ENCODE measurements at regions not wholly inside any gene's neighbourhood (a gene's known extent, or its start where the extent isn't known, plus 50 kb on each side); places are given as distances from the start of the nearest gene placed in this dataset.

GRCh38 chr11:40061221-40061620 is 1398.2 kb downstream of the LRRC4C start:
- ChIA-PET CTCF (no interaction called here), POLR2A (no interaction called here), SMC1A (ENCODE audit: uncharacterized antibody, unreplicated experiment) (no interaction called here), RAD21 (ENCODE audit: unreplicated experiment) (no interaction called here)
- no peak for TF ChIP-seq PAX5 (IDR thresholded peaks at IDR 0.05; ENCODE audit: borderline replicate concordance, low read depth, low read length)
- TF ChIP-seq ETV6 (conservative IDR thresholded peaks at IDR 0.05 in 1 of 2, IDR thresholded peaks at IDR 0.05 in 1 of 2; ENCODE audit: borderline replicate concordance in 1 of 2, low read depth in 1 of 2), result no peak
- TF ChIP-seq FOXK2 (IDR thresholded peaks at IDR 0.05), result no peak
- TF ChIP-seq SREBF1 (IDR thresholded peaks at IDR 0.05; ENCODE audit: low read length), result no peak
- no peak for TF ChIP-seq NRF1 (conservative IDR thresholded peaks at IDR 0.05; ENCODE audit: low read depth, low read length)
- TF ChIP-seq TBL1XR1 (IDR thresholded peaks at IDR 0.05; ENCODE audit: low read depth, low read length), result no peak
- TF ChIP-seq BACH1 (IDR thresholded peaks at IDR 0.05; ENCODE audit: borderline replicate concordance), result no peak
- no peak for TF ChIP-seq SREBF2 (IDR thresholded peaks at IDR 0.05; ENCODE audit: low read length)
- TF ChIP-seq DPF2 (IDR thresholded peaks at IDR 0.05), result no peak
- TF ChIP-seq BCL11A (IDR thresholded peaks at IDR 0.05; ENCODE audit: low read depth, low read length), result no peak
- no peak for TF ChIP-seq PAX8 (IDR thresholded peaks at IDR 0.05)
- no peak for TF ChIP-seq CEBPB (IDR thresholded peaks at IDR 0.05; ENCODE audit: borderline replicate concordance in 1 of 2, low read depth in 2 of 2, low read length in 2 of 2)
- TF ChIP-seq BHLHE40 (IDR thresholded peaks at IDR 0.05; ENCODE audit: borderline replicate concordance in 1 of 2, low read depth in 2 of 2, low read length in 1 of 2), result no peak
- TF ChIP-seq, protein P1, sequence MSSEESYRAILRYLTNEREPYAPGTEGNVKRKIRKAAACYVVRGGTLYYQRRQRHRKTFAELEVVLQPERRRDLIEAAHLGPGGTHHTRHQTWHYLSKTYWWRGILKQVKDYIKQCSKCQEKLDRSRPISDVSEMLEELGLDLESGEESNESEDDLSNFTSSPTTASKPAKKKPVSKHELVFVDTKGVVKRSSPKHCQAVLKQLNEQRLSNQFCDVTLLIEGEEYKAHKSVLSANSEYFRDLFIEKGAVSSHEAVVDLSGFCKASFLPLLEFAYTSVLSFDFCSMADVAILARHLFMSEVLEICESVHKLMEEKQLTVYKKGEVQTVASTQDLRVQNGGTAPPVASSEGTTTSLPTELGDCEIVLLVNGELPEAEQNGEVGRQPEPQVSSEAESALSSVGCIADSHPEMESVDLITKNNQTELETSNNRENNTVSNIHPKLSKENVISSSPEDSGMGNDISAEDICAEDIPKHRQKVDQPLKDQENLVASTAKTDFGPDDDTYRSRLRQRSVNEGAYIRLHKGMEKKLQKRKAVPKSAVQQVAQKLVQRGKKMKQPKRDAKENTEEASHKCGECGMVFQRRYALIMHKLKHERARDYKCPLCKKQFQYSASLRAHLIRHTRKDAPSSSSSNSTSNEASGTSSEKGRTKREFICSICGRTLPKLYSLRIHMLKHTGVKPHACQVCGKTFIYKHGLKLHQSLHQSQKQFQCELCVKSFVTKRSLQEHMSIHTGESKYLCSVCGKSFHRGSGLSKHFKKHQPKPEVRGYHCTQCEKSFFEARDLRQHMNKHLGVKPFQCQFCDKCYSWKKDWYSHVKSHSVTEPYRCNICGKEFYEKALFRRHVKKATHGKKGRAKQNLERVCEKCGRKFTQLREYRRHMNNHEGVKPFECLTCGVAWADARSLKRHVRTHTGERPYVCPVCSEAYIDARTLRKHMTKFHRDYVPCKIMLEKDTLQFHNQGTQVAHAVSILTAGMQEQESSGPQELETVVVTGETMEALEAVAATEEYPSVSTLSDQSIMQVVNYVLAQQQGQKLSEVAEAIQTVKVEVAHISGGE (CRISPR knock-in tag; IDR thresholded peaks at IDR 0.05), result no peak
- H4K20me1 ChIP-seq (ENCODE audit: control insufficient read depth, insufficient read depth), result no peaks in the 10 kb centered on the region
- intact Hi-C loops (cut with micrococcal nuclease; ENCODE audit: unreplicated experiment) (no loop called here), in situ Hi-C loops (cut with MboI) (no loop called here)
- no peaks in the 10 kb centered on the region for H3K27me3 ChIP-seq (replicated peaks in 1 of 2; ENCODE audit: control insufficient read depth in 2 of 2, insufficient read depth in 2 of 2, low read length in 1 of 2)
- no peaks in the 10 kb centered on the region for H3K79me2 ChIP-seq (ENCODE audit: control insufficient read depth, insufficient read depth, low read length)
- no peaks in the 10 kb centered on the region for H3K36me3 ChIP-seq (ENCODE audit: control insufficient read depth in 2 of 2, insufficient read depth in 2 of 2, low read length in 1 of 2)
- DNase-seq (ENCODE audit: low read depth, low spot score), result no peak
- WGBS (ENCODE audit: insufficient coverage, insufficient replicate concordance, low lambda C conversion rate, missing lambda C conversion rate), result 30% methylated on average over 3 of the region's 3 CpGs
- no peak overlapping the region for H3K27ac ChIP-seq (ENCODE audit: control insufficient read depth, insufficient read depth)
- no peak overlapping the region for H2AFZ ChIP-seq (ENCODE audit: control insufficient read depth, low read depth, low read length)
- ATAC-seq, result no peak
- H3K9me3 ChIP-seq (replicated peaks; ENCODE audit: control insufficient read depth, insufficient read depth, low read length), result no peaks in the 10 kb centered on the region
- BruUV-seq (replicated peaks), result no TSS peak
- H3K4me1 ChIP-seq (ENCODE audit: control insufficient read depth, insufficient read depth, low read length), result no peaks in the 10 kb centered on the region
- H3K4me3 ChIP-seq, result no peak overlapping the region
- H3K9ac ChIP-seq (ENCODE audit: control insufficient read depth, insufficient read depth, low read length), result no peak overlapping the region
- no peak overlapping the region for H3K4me2 ChIP-seq (ENCODE audit: control insufficient read depth, insufficient read depth)
- no peak for FAIRE-seq
